ENCODE measurements at regions not wholly inside any gene's neighbourhood (a gene's known extent, or its start where the extent isn't known, plus 50 kb on each side); places are given as distances from the start of the nearest gene placed in this dataset.

- ChIA-PET CTCF (ENCODE audit: unreplicated experiment) (no interaction called here), POLR2A (no interaction called here)
- no peak for DNase-seq (ENCODE audit: low spot score)
- no peaks in the 10 kb centered on the region for H3K79me2 ChIP-seq (ENCODE audit: insufficient read depth, low read depth, low read length)
- intact Hi-C loops (cut with micrococcal nuclease; ENCODE audit: unreplicated experiment): loop anchor here (5.0 to 10.0 kb wide), 2 partner anchors 363 to 1556 kb away; no protein-coding TSS in a partner anchor
- no peaks in the 10 kb centered on the region for H3K36me3 ChIP-seq (ENCODE audit: insufficient read depth, low read length)
- no peaks in the 10 kb centered on the region for H3K9me3 ChIP-seq (ENCODE audit: low read length)
- no TSS peak for BruUV-seq (replicated peaks)
- no peaks in the 10 kb centered on the region for H3K4me1 ChIP-seq (ENCODE audit: insufficient read depth, low read length, poor library complexity, severe bottlenecking)
- H2AFZ ChIP-seq (ENCODE audit: low read length): no peak overlapping the region
- no peak overlapping the region for H3K4me2 ChIP-seq (ENCODE audit: low read length)
- H3K9me2 ChIP-seq (ENCODE audit: insufficient read depth, low read length): no peaks in the 10 kb centered on the region
- no peak for TF ChIP-seq EZH2phosphoT487 (IDR thresholded peaks at IDR 0.05; ENCODE audit: borderline replicate concordance, low read depth, low read length)
- no peak for TF ChIP-seq CTCF (conservative IDR thresholded peaks at IDR 0.05; ENCODE audit: low read length)
- no peak overlapping the region for H3K4me3 ChIP-seq (ENCODE audit: low read depth, low read length, poor library complexity, severe bottlenecking)
- H3K27ac ChIP-seq (ENCODE audit: low read depth, low read length, poor library complexity, severe bottlenecking): no peak overlapping the region
- H4K20me1 ChIP-seq (ENCODE audit: insufficient read depth, low read length): no peaks in the 10 kb centered on the region
Observed at GRCh38 chr2:204329016-204329415, 216.3 kb upstream of the PARD3B start.

- no peak for DNase-seq (ENCODE audit: low spot score)
- ChIA-PET CTCF (ENCODE audit: unreplicated experiment) (no interaction called here), POLR2A (no interaction called here)
- H3K4me3 ChIP-seq (ENCODE audit: low read depth, low read length, poor library complexity, severe bottlenecking): no peak overlapping the region
- H2AFZ ChIP-seq (ENCODE audit: low read length): no peak overlapping the region
- H3K36me3 ChIP-seq (ENCODE audit: insufficient read depth, low read length): no peaks in the 10 kb centered on the region
- intact Hi-C loops (cut with micrococcal nuclease; ENCODE audit: unreplicated experiment): loop anchor here (5.0 to 10.0 kb wide), 2 partner anchors 363 to 1555 kb away; no protein-coding TSS in a partner anchor
- no TSS peak for BruUV-seq (replicated peaks)
- H3K4me1 ChIP-seq (ENCODE audit: insufficient read depth, low read length, poor library complexity, severe bottlenecking): no peaks in the 10 kb centered on the region
- no peaks in the 10 kb centered on the region for H4K20me1 ChIP-seq (ENCODE audit: insufficient read depth, low read length)
- TF ChIP-seq CTCF (conservative IDR thresholded peaks at IDR 0.05; ENCODE audit: low read length): no peak
- no peaks in the 10 kb centered on the region for H3K79me2 ChIP-seq (ENCODE audit: insufficient read depth, low read depth, low read length)
- H3K9me2 ChIP-seq (ENCODE audit: insufficient read depth, low read length): no peaks in the 10 kb centered on the region
- H3K9me3 ChIP-seq (ENCODE audit: low read length): no peaks in the 10 kb centered on the region
- H3K4me2 ChIP-seq (ENCODE audit: low read length): no peak overlapping the region
- H3K27ac ChIP-seq (ENCODE audit: low read depth, low read length, poor library complexity, severe bottlenecking): no peak overlapping the region
Observed at GRCh38 chr2:204329532-204329931, 215.7 kb upstream of the PARD3B start.

GRCh38 chr2:204331180-204331579, 214.1 kb upstream of the PARD3B start:
- Histone ChIP-seq H3K9me3 (ENCODE audit: low read length) (no peaks in the 10 kb centered on the region), H3K36me3 (ENCODE audit: insufficient read depth, low read length) (no peaks in the 10 kb centered on the region), H3K27ac (ENCODE audit: low read depth, low read length, poor library complexity, severe bottlenecking) (no peak overlapping the region), H4K20me1 (ENCODE audit: insufficient read depth, low read length) (no peaks in the 10 kb centered on the region), H3K4me3 (ENCODE audit: low read depth, low read length, poor library complexity, severe bottlenecking) (no peak overlapping the region), H3K4me2 (ENCODE audit: low read length) (no peak overlapping the region), H2AFZ (ENCODE audit: low read length) (no peak overlapping the region), H3K4me1 (ENCODE audit: insufficient read depth, low read length, poor library complexity, severe bottlenecking) (no peaks in the 10 kb centered on the region), H3K9me2 (ENCODE audit: insufficient read depth, low read length) (no peaks in the 10 kb centered on the region), H3K79me2 (ENCODE audit: insufficient read depth, low read depth, low read length) (no peaks in the 10 kb centered on the region)
- intact Hi-C loops (cut with micrococcal nuclease; ENCODE audit: unreplicated experiment): no loop called here
- no peak for TF ChIP-seq CTCF (conservative IDR thresholded peaks at IDR 0.05; ENCODE audit: low read length)
- no peak for TF ChIP-seq EZH2phosphoT487 (IDR thresholded peaks at IDR 0.05; ENCODE audit: borderline replicate concordance, low read depth, low read length)
- no TSS peak for BruUV-seq (replicated peaks)
- POLR2A ChIA-PET: interaction anchor here (0.6 kb wide), 1 partner anchor 64 kb away, joined by 5 read pairs; no protein-coding TSS in a partner anchor
- DNase-seq (ENCODE audit: low spot score): no peak
- CTCF ChIA-PET (ENCODE audit: unreplicated experiment): no interaction called here
